GM12878 (cell line): ENCODE measurements at regions not wholly inside any gene's neighbourhood (a gene's known extent, or its start where the extent isn't known, plus 50 kb on each side); places are given as distances from the start of the nearest gene placed in this dataset.

Source experiments
- ATAC-seq: fragments of 200-7000 bp; cut with Tn5 transposase; 3 replicates; pipeline ENCODE4 v1.9.1; 2020; ENCODE audit warnings: mild to moderate bottlenecking, moderate library complexity
- BruUV-seq: library from RNA; stranded (reverse); fragments of 400-500 nt; replicated peaks from 2 replicates; lab custom pipeline; 2021; lab: Mats Ljungman, UMichigan
- CTCF ChIA-PET: fragments of 300-600 bp; sonication (Branson Sonifier 250); formaldehyde crosslinking; extraction: SDS; loops from one replicate; lab custom pipeline; 2021; ENCODE audit warnings: inconsistent platforms; lab: Yijun Ruan, JAX
- POLR2A ChIA-PET: fragments of 350-600 bp; formaldehyde crosslinking; extraction: SDS; loops from one replicate; lab custom pipeline; 2021; ENCODE audit warnings: inconsistent platforms; lab: Charles Lee
- RAD21 ChIA-PET: fragments of 300-600 bp; sonication (Branson Sonifier 250); formaldehyde crosslinking; loops from one replicate; lab custom pipeline; 2023; ENCODE audit warnings: antibody characterized with exemption; ENCODE audit not compliant: unreplicated experiment; lab: Charles Lee
- SMC1A ChIA-PET: fragments of 300-600 bp; sonication (Branson Sonifier 250); formaldehyde crosslinking; loops from one replicate; lab custom pipeline; 2023; ENCODE audit not compliant: unreplicated experiment, uncharacterized antibody; lab: Charles Lee
- DNase-seq: peaks from one replicate; pipeline ENCODE4 v3.0.0-alpha.2; 2011; ENCODE audit warnings: low read depth, low spot score
- FAIRE-seq: peaks from 3 replicates; lab custom pipeline; 2011; peaks lifted over from hg19 to GRCh38; lab: Jason Lieb, UNC
- H2AFZ ChIP-seq: 2 replicates; pipeline ENCODE4 v1.6.0; 2011; ENCODE audit warnings: low read depth, low read length, control low read depth; ENCODE audit not compliant: control insufficient read depth
- H3K27ac ChIP-seq: 2 replicates; pipeline ENCODE4 v1.5.1; 2011; ENCODE audit warnings: control low read depth; ENCODE audit not compliant: control insufficient read depth, insufficient read depth
- H3K27me3 ChIP-seq, 2 experiments: replicated peaks in 1 of 2; 2 replicates each; pipeline versions ENCODE4 v1.6.0 to v1.6.1; 2011; ENCODE audit warnings: low read length in 1 of 2; ENCODE audit not compliant: control insufficient read depth in 2 of 2, insufficient read depth in 2 of 2
- H3K36me3 ChIP-seq, 2 experiments: 2 replicates each; pipeline ENCODE4 v1.5.1; 2011; ENCODE audit warnings: low read length in 1 of 2; ENCODE audit not compliant: control insufficient read depth in 2 of 2, insufficient read depth in 2 of 2
- H3K4me1 ChIP-seq: 2 replicates; pipeline ENCODE4 v1.6.1; 2011; ENCODE audit warnings: mild to moderate bottlenecking, low read length, moderate library complexity, mixed read lengths; ENCODE audit not compliant: control insufficient read depth, insufficient read depth
- H3K4me2 ChIP-seq: 2 replicates; pipeline ENCODE4 v1.6.0; 2011; ENCODE audit warnings: control low read depth; ENCODE audit not compliant: control insufficient read depth, insufficient read depth
- H3K4me3 ChIP-seq: fragments of 200-600 bp; sonication (generic); 2 replicates; pipeline ENCODE4 v1.5.1; 2016
- H3K79me2 ChIP-seq: 2 replicates; pipeline ENCODE4 v1.6.0; 2011; ENCODE audit warnings: low read length; ENCODE audit not compliant: control insufficient read depth, insufficient read depth
- H3K9ac ChIP-seq: 2 replicates; pipeline ENCODE4 v1.8.0; 2011; ENCODE audit warnings: low read length, control low read depth, mixed read lengths; ENCODE audit not compliant: control insufficient read depth, insufficient read depth
- H3K9me3 ChIP-seq: replicated peaks from 3 replicates; pipeline ENCODE4 v1.5.1; 2011; ENCODE audit warnings: mild to moderate bottlenecking, low read length; ENCODE audit not compliant: control insufficient read depth, insufficient read depth
- H4K20me1 ChIP-seq: 2 replicates; pipeline ENCODE4 v1.6.0; 2011; ENCODE audit not compliant: control insufficient read depth, insufficient read depth
- ASH2L ChIP-seq: fragments of 300-600, 200-600 bp; sonication (generic); IDR thresholded peaks from 2 replicates; pipeline ENCODE4 v1.6.1; 2017; ENCODE audit warnings: low read depth, mild to moderate bottlenecking, borderline replicate concordance
- BMI1 ChIP-seq: fragments of 450-650 bp; IDR thresholded peaks from 2 replicates; pipeline ENCODE4 v1.6.1; 2016; ENCODE audit warnings: mild to moderate bottlenecking, moderate library complexity, borderline replicate concordance
- CBX3 ChIP-seq: fragments of 200-600 bp; sonication (generic); IDR thresholded peaks from 2 replicates; pipeline ENCODE4 v1.6.1; 2016; ENCODE audit warnings: low read depth, borderline replicate concordance
- CHD4 ChIP-seq: fragments of 200-600 bp; sonication (generic); IDR thresholded peaks from 2 replicates; pipeline ENCODE4 v1.6.1; 2016; ENCODE audit warnings: mild to moderate bottlenecking
- GATAD2B ChIP-seq: fragments of 450-650 bp; conservative IDR thresholded peaks from 2 replicates; pipeline ENCODE4 v1.6.1; 2017; ENCODE audit warnings: low read depth, mild to moderate bottlenecking, moderate library complexity
- IKZF1 ChIP-seq: fragments of 450-650 bp; conservative IDR thresholded peaks from 2 replicates; pipeline ENCODE4 v1.6.1; 2017; ENCODE audit warnings: antibody characterized with exemption, mild to moderate bottlenecking
- RCOR1 ChIP-seq: conservative IDR thresholded peaks from 2 replicates; pipeline ENCODE4 v1.6.1; 2012; ENCODE audit warnings: low read depth, low read length, improper control_type of control experiment
- RFX5 ChIP-seq: IDR thresholded peaks from 2 replicates; pipeline ENCODE4 v1.6.1; 2011; ENCODE audit warnings: low read depth, low read length, improper control_type of control experiment
- SMARCA5 ChIP-seq: fragments of 450-650 bp; IDR thresholded peaks from 2 replicates; pipeline ENCODE4 v1.6.1; 2017; ENCODE audit warnings: mild to moderate bottlenecking
- STAT1 ChIP-seq: fragments of 450-650 bp; conservative IDR thresholded peaks from 2 replicates; pipeline ENCODE4 v1.6.1; 2014; ENCODE audit warnings: antibody characterized with exemption, mild to moderate bottlenecking
- ZNF622 ChIP-seq: fragments of 450-650 bp; IDR thresholded peaks from 2 replicates; pipeline ENCODE4 v1.6.1; 2017; ENCODE audit warnings: mild to moderate bottlenecking, inconsistent platforms
- WGBS: methylation state at CpG from one replicate; pipeline ENCODE4 v1.1.6; 2016; ENCODE audit warnings: low lambda C conversion rate; ENCODE audit not compliant: insufficient replicate concordance, insufficient coverage; ENCODE audit errors: missing lambda C conversion rate; 5-methylcytosine and 5-hydroxymethylcytosine counted together
- in situ Hi-C: fragments of 300-500 bp; cut with MboI; formaldehyde crosslinking; loops from 9 replicates; pipeline ENCODE4 v1.14.3; 2018; ENCODE audit warnings: mixed read lengths
- intact Hi-C: fragments of 100-400 bp; cut with micrococcal nuclease; formaldehyde crosslinking; loops from one replicate; pipeline ENCODE4 v1.14.2; 2022; ENCODE audit not compliant: unreplicated experiment
- TF ChIP-seq, protein P1 (sequence below): IDR thresholded peaks from 2 replicates; pipeline ENCODE4 v1.6.1; 2011; ENCODE audit warnings: low read depth, mild to moderate bottlenecking, low read length, moderate library complexity, borderline replicate concordance; ENCODE audit errors: extremely low read depth

DNA sequence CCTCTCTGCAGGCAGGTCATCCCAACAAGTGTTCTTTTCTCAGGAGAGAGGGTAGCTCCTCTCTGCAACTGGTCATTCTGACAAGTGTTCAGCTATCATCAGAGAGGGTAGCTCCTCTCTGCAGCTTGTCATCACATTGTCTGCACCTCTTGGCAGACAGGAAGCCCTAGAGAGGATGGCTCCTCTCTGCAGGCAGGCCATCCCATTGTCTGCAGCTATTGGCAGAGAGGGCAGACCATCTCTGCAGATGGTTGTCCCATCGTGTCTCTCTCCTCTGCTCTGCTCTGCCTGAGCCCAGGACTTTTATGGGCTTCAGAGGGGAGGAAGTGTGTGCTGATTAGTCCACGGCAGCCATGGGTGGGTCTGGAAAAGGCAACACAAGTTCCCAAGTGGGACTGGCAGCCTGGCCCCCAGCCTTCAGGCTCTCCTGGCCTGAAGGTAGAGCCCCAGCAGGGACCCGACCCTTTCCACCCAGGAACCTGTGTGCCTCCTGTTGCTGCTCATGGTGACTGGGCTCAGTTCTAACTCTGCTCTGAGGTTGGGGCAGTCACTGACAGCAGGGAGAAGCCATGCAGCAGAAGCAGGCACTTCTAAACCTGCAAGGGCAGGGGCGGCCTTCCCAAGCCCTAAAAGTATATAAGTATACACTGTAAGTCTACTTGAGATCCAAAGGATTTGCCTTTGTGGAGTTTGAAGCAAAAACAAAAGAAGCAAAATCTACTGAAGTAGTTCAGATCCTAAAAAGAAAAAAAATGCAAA, 637.9 kb downstream of the PLOD2 start:
- no peak for DNase-seq
- POLR2A ChIA-PET = no interaction called here
- intact Hi-C loops = no loop called here
- Histone ChIP-seq H4K20me1 (no peaks in the 10 kb centered on the region), H3K9ac (no peak overlapping the region), H3K27ac (no peak overlapping the region), H3K9me3 (no peaks in the 10 kb centered on the region), H3K4me3 (no peak overlapping the region), H3K79me2 (no peaks in the 10 kb centered on the region), H2AFZ (no peak overlapping the region), H3K27me3 (no peaks in the 10 kb centered on the region), H3K36me3 (no peaks in the 10 kb centered on the region), H3K4me2 (no peak overlapping the region), H3K4me1 (no peaks in the 10 kb centered on the region)
- BruUV-seq = no TSS peak
- ATAC-seq = no peak; the same call in 1 of the 3 replicates
- SMC1A ChIA-PET = no interaction called here
- TF ChIP-seq STAT1 (no peak), GATAD2B (no peak), CBX3 (no peak), CHD4 (no peak), RFX5 (no peak), IKZF1 (no peak), ASH2L (no peak), ZNF622 (no peak), RCOR1 (no peak), BMI1 (no peak), SMARCA5 (no peak)
- TF ChIP-seq, protein P1, sequence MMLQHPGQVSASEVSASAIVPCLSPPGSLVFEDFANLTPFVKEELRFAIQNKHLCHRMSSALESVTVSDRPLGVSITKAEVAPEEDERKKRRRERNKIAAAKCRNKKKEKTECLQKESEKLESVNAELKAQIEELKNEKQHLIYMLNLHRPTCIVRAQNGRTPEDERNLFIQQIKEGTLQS = no peak
- WGBS = 10% methylated on average over 4 of the region's 4 CpGs
- RAD21 ChIA-PET = no interaction called here
- in situ Hi-C loops = no loop called here
- CTCF ChIA-PET = no interaction called here
- FAIRE-seq = no peak
